WTC11 (cell line): ENCODE measurements at regions not wholly inside any gene's neighbourhood (a gene's known extent, or its start where the extent isn't known, plus 50 kb on each side); places are given as distances from the start of the nearest gene placed in this dataset.

ENCODE experiments used
- ATAC-seq: fragments of 200-7000 bp; cut with Tn5 transposase; 2 replicates; pipeline ENCODE4 v1.10.0; 2021; ENCODE audit warnings: mild to moderate bottlenecking, moderate library complexity
- CTCF ChIA-PET: fragments of 300-600 bp; sonication (Branson Sonifier 250); formaldehyde crosslinking; loops from one replicate; lab custom pipeline; 2021; ENCODE audit warnings: antibody characterized with exemption; lab: Charles Lee
- POLR2A ChIA-PET: fragments of 350-600 bp; sonication (Branson Sonifier 250); formaldehyde crosslinking; loops from one replicate; lab custom pipeline; 2021; ENCODE audit warnings: antibody characterized with exemption; lab: Charles Lee
- DNase-seq: peaks from one replicate; pipeline ENCODE4 v3.0.0; 2021; ENCODE audit warnings: low spot score
- H3K27ac Mint-ChIP-seq: 2 replicates; pipeline ENCODE4 v1.8.0; 2021; ENCODE audit warnings: mixed read lengths
- H3K27me3 Mint-ChIP-seq: 2 replicates; pipeline ENCODE4 v1.8.0; 2021; ENCODE audit warnings: low read depth, mild to moderate bottlenecking, moderate library complexity, mixed read lengths
- H3K36me3 Mint-ChIP-seq: 2 replicates; pipeline ENCODE4 v1.8.0; 2021; ENCODE audit warnings: mixed read lengths
- H3K4me1 Mint-ChIP-seq: 2 replicates; pipeline ENCODE4 v1.8.0; 2022; ENCODE audit warnings: mixed read lengths
- H3K4me3 Mint-ChIP-seq: 2 replicates; pipeline ENCODE4 v1.8.0; 2021; ENCODE audit warnings: mild to moderate bottlenecking, moderate library complexity, mixed read lengths
- H3K9me3 Mint-ChIP-seq: 2 replicates; pipeline ENCODE4 v1.8.0; 2021; ENCODE audit warnings: mixed read lengths
- ATF1 ChIP-seq: sonication (generic); formaldehyde crosslinking; IDR thresholded peaks from 2 replicates; pipeline ENCODE4 v1.8.1; 2023; ENCODE audit warnings: mild to moderate bottlenecking, moderate library complexity, missing genetic modification reagents
- CDX4 ChIP-seq: fragments of 250-450 bp; sonication (Bioruptor Pico); IDR thresholded peaks from 2 replicates; pipeline ENCODE4 v1.9.0; 2021; ENCODE audit warnings: moderate library complexity, mild to moderate bottlenecking, inconsistent platforms, borderline replicate concordance
- FOXK1 ChIP-seq: sonication (generic); formaldehyde crosslinking; IDR thresholded peaks from 2 replicates; pipeline ENCODE4 v1.8.0; 2022; ENCODE audit warnings: mild to moderate bottlenecking, moderate library complexity, missing genetic modification reagents
- NFE2L1 ChIP-seq: sonication (generic); formaldehyde crosslinking; IDR thresholded peaks from 2 replicates; pipeline ENCODE4 v1.8.1; 2023; ENCODE audit warnings: missing genetic modification reagents
- NR3C1 ChIP-seq: sonication (generic); formaldehyde crosslinking; conservative IDR thresholded peaks from 2 replicates; pipeline ENCODE4 v1.8.1; 2023; ENCODE audit warnings: low read depth, mild to moderate bottlenecking, missing genetic modification reagents
- OVOL2 ChIP-seq: fragments of 250-450 bp; sonication (Bioruptor Pico); IDR thresholded peaks from 2 replicates; pipeline ENCODE4 v1.9.0; 2021; ENCODE audit warnings: mild to moderate bottlenecking, borderline replicate concordance
- STAT6 ChIP-seq: sonication (generic); formaldehyde crosslinking; conservative IDR thresholded peaks from 2 replicates; pipeline ENCODE4 v1.8.1; 2023; ENCODE audit warnings: mild to moderate bottlenecking, low read depth, missing genetic modification reagents, moderate library complexity
- TP53 ChIP-seq: sonication (generic); formaldehyde crosslinking; IDR thresholded peaks from 2 replicates; pipeline ENCODE4 v1.8.1; 2023; ENCODE audit warnings: mild to moderate bottlenecking, missing genetic modification reagents
- USF2 ChIP-seq: sonication (generic); formaldehyde crosslinking; IDR thresholded peaks from 2 replicates; pipeline ENCODE4 v1.8.1; 2023; ENCODE audit warnings: mild to moderate bottlenecking, missing genetic modification reagents, moderate library complexity
- ZMAT4 ChIP-seq: fragments of 250-450 bp; sonication (Bioruptor Pico); IDR thresholded peaks from 2 replicates; pipeline ENCODE4 v1.9.0; 2021; ENCODE audit warnings: mild to moderate bottlenecking
- ZNF219 ChIP-seq: sonication (generic); formaldehyde crosslinking; IDR thresholded peaks from 2 replicates; pipeline ENCODE4 v1.8.0; 2023; ENCODE audit warnings: missing genetic modification reagents, mild to moderate bottlenecking, borderline replicate concordance
- ZNF232 ChIP-seq: sonication (generic); formaldehyde crosslinking; IDR thresholded peaks from 2 replicates; pipeline ENCODE4 v1.8.0; 2022; ENCODE audit warnings: mild to moderate bottlenecking, missing genetic modification reagents

- peak overlapping the region; percentile 32; the same call in 1 of the 2 replicates for H3K4me3 Mint-ChIP-seq
- H3K9me3 Mint-ChIP-seq = no peaks in the 10 kb centered on the region
- POLR2A ChIA-PET = no interaction called here
- H3K27me3 Mint-ChIP-seq = no peaks in the 10 kb centered on the region
- TF ChIP-seq ZNF219 (CRISPR knock-in tag) = no peak
- H3K36me3 Mint-ChIP-seq = no peaks in the 10 kb centered on the region
- ATAC-seq = peak; percentile 54
- CTCF ChIA-PET = no interaction called here
- DNase-seq = no peak
- peaks cover 27% of the 10 kb centered on the region for H3K4me1 Mint-ChIP-seq
- H3K27ac Mint-ChIP-seq = no peak overlapping the region
These were observed 53.8 kb upstream of the TMEM163 start for GRCh38 chr2:134772493-134773169.

- CTCF ChIA-PET = no interaction called here
- peaks cover 27% of the 10 kb centered on the region for H3K4me1 Mint-ChIP-seq
- no peak for TF ChIP-seq ZNF232
- no peak for TF ChIP-seq STAT6 (CRISPR knock-in tag)
- no peak for TF ChIP-seq FOXK1
- TF ChIP-seq USF2 (CRISPR knock-in tag) = peak; percentile 49; the same call in 1 of the 2 replicates
- no peak for TF ChIP-seq ATF1 (CRISPR knock-in tag)
- no peak for TF ChIP-seq TP53 (CRISPR knock-in tag)
- H3K27ac Mint-ChIP-seq = no peak overlapping the region
- POLR2A ChIA-PET = no interaction called here
- H3K4me3 Mint-ChIP-seq = no peak overlapping the region
- ATAC-seq = peak; percentile 67
- H3K36me3 Mint-ChIP-seq = no peaks in the 10 kb centered on the region
- no peaks in the 10 kb centered on the region for H3K27me3 Mint-ChIP-seq
- H3K9me3 Mint-ChIP-seq = no peaks in the 10 kb centered on the region
- peak; percentile 31 for DNase-seq
These were observed 54.5 kb upstream of the TMEM163 start for GRCh38 chr2:134773335-134773734.

GRCh38 chr2:134773759-134774742 lies 55.3 kb upstream of the TMEM163 start:
- Mint-ChIP-seq H3K36me3 (no peaks in the 10 kb centered on the region), H3K27ac (no peak overlapping the region), H3K4me3 (no peak overlapping the region), H3K4me1 (peaks cover 27% of the 10 kb centered on the region), H3K9me3 (no peaks in the 10 kb centered on the region), H3K27me3 (no peaks in the 10 kb centered on the region)
- ATAC-seq = no peak
- ChIA-PET CTCF (no interaction called here), POLR2A (no interaction called here)
- TF ChIP-seq ZNF232 = no peak
- no peak for TF ChIP-seq CDX4 (CRISPR knock-in tag)
- no peak for TF ChIP-seq NFE2L1 (CRISPR knock-in tag)
- TF ChIP-seq OVOL2 (CRISPR knock-in tag) = no peak
- TF ChIP-seq ZMAT4 (CRISPR knock-in tag) = no peak
- TF ChIP-seq NR3C1 (CRISPR knock-in tag) = no peak
- DNase-seq = no peak
